Left cardiac atrium (tissue), 4 donors: ENCODE measurements at regions not wholly inside any gene's neighbourhood (a gene's known extent, or its start where the extent isn't known, plus 50 kb on each side); places are given as distances from the start of the nearest gene placed in this dataset.

ENCODE experiments used
- ATAC-seq, 2 donors: fragments of 200-7000 bp; cut with Tn5 transposase; one replicate each; pipeline ENCODE4 v1.9.1; 2020; ENCODE audit warnings: mild to moderate bottlenecking in 2 of 2, moderate library complexity in 2 of 2
- DNase-seq: peaks from one replicate; pipeline ENCODE4 v3.0.0-alpha.2; 2020
- intact Hi-C, 2 donors: fragments of 100-400 bp; cut with DNase I; formaldehyde crosslinking; loops; one replicate each; pipeline versions ENCODE4 v1.14.1 to v1.15.1; 2022 to 2023
- donor health status: DM: no; HTN: yes; CAD: no.
- donor health status: DM: no; HTN: yes; CAD: no; lungs with severe emphysema.
- donor health status: DM: yes; HTN: yes; CAD: no.
- donor health status: Dilated cardiomyopathy.

GRCh38 chr15:36365963-36366362 is 213.5 kb upstream of the CDIN1 start:
- intact Hi-C loops: no loop called here
- ATAC-seq (no peak), DNase-seq (no peak)

- ATAC-seq: no peak
- intact Hi-C loops: no loop called here
- no peak for DNase-seq
Observed at GRCh38 chr15:36370051-36370730, 209.2 kb upstream of the CDIN1 start.

- intact Hi-C loops: no loop called here
Observed at GRCh38 chr15:36370731-36371112, 208.7 kb upstream of the CDIN1 start.

GRCh38 chr15:36371509-36371908 is 207.9 kb upstream of the CDIN1 start:
- DNase-seq (no peak), ATAC-seq (no peak)
- intact Hi-C loops: no loop called here

More at GRCh38 chr15:36370731-36371112, 208.7 kb upstream of the CDIN1 start:
- ATAC-seq: no peak
- no peak for DNase-seq

- no peak for ATAC-seq
- DNase-seq: no peak
- intact Hi-C loops: no loop called here
Observed at GRCh38 chr15:36372968-36373367, 206.5 kb upstream of the CDIN1 start.

- no peak for ATAC-seq
- intact Hi-C loops: no loop called here
- no peak for DNase-seq
Observed at GRCh38 chr15:36373550-36373949, 205.9 kb upstream of the CDIN1 start.

- intact Hi-C loops: loop anchor here in 1 of 2 donors (10.0 kb wide), 1 partner anchor 56 kb away; no protein-coding TSS in a partner anchor
- ATAC-seq (no peak), DNase-seq (no peak)
Observed at GRCh38 chr15:36389107-36389506, 190.3 kb upstream of the CDIN1 start.

- ATAC-seq (no peak), DNase-seq (no peak)
- intact Hi-C loops: no loop called here
Observed at GRCh38 chr15:36390491-36390890, 188.9 kb upstream of the CDIN1 start.

GRCh38 chr15:36392676-36393266 is 186.7 kb upstream of the CDIN1 start:
- DNase-seq (no peak), ATAC-seq (no peak)

GRCh38 chr15:36398212-36398611 is 181.2 kb upstream of the CDIN1 start:
- intact Hi-C loops: no loop called here

More at GRCh38 chr15:36392676-36393266, 186.7 kb upstream of the CDIN1 start:
- intact Hi-C loops: no loop called here

GRCh38 chr15:36399276-36399675 is 180.2 kb upstream of the CDIN1 start:
- no peak for DNase-seq
- intact Hi-C loops: no loop called here
- ATAC-seq: no peak

More at GRCh38 chr15:36398212-36398611, 181.2 kb upstream of the CDIN1 start:
- DNase-seq (no peak), ATAC-seq (no peak)

- ATAC-seq (no peak), DNase-seq (no peak)
- intact Hi-C loops: no loop called here
Observed at GRCh38 chr15:36400936-36401585, 178.4 kb upstream of the CDIN1 start.

GRCh38 chr15:36401586-36401966 is 177.8 kb upstream of the CDIN1 start:
- ATAC-seq: no peak
- intact Hi-C loops: no loop called here
- DNase-seq: no peak

GRCh38 chr15:36403351-36403750 is 176.1 kb upstream of the CDIN1 start:
- intact Hi-C loops: no loop called here

GRCh38 chr15:36406366-36406765 is 173.1 kb upstream of the CDIN1 start:
- no peak for DNase-seq
- ATAC-seq: no peak
- intact Hi-C loops: no loop called here

More at GRCh38 chr15:36403351-36403750, 176.1 kb upstream of the CDIN1 start:
- DNase-seq (no peak), ATAC-seq (no peak)

- no peak for DNase-seq
- ATAC-seq: no peak
- intact Hi-C loops: no loop called here
Observed at GRCh38 chr15:36406911-36407310, 172.5 kb upstream of the CDIN1 start.

GRCh38 chr15:36407647-36408046 is 171.8 kb upstream of the CDIN1 start:
- ATAC-seq (no peak), DNase-seq (no peak)
- intact Hi-C loops: no loop called here

- intact Hi-C loops: no loop called here
- no peak for ATAC-seq
- no peak for DNase-seq
Observed at GRCh38 chr15:36409819-36410218, 169.6 kb upstream of the CDIN1 start.

- intact Hi-C loops: no loop called here
- no peak for ATAC-seq
- no peak for DNase-seq
Observed at GRCh38 chr15:36414670-36415069, 164.8 kb upstream of the CDIN1 start.

GRCh38 chr15:36415643-36416042 is 163.8 kb upstream of the CDIN1 start:
- ATAC-seq (peak in 1 of 2 donors; percentile 63), DNase-seq (no peak)
- intact Hi-C loops: no loop called here

- no peak for DNase-seq
- ATAC-seq: no peak
- intact Hi-C loops: no loop called here
Observed at GRCh38 chr15:36422631-36423030, 156.8 kb upstream of the CDIN1 start.
